Activated CD8-positive, alpha-beta T cell treated with anti-CD3 and anti-CD28 coated beads, Interleukin-2, amount 10 ng/mL, durations not matched to agents 7 days and 5 days (primary cell): ENCODE measurements at regions not wholly inside any gene's neighbourhood (a gene's known extent, or its start where the extent isn't known, plus 50 kb on each side); places are given as distances from the start of the nearest gene placed in this dataset.

Source experiments
- ATAC-seq: fragments of 150-1000 bp; cut with Tn5 transposase; one replicate; pipeline ENCODE4 v1.10.0; 2021; ENCODE audit warnings: moderate library complexity
- CTCF ChIA-PET: fragments of 350-600 bp; sonication (Branson Sonifier 250); formaldehyde crosslinking; loops from one replicate; lab custom pipeline; 2021; ENCODE audit warnings: antibody characterized with exemption; lab: Charles Lee
- POLR2A ChIA-PET: fragments of 350-600 bp; sonication (Branson Sonifier 250); formaldehyde crosslinking; loops from one replicate; lab custom pipeline; 2021; ENCODE audit warnings: antibody characterized with exemption; lab: Charles Lee
- DNase-seq: peaks from one replicate; pipeline ENCODE4 v3.0.0-alpha.2; 2020
- H3K27ac Mint-ChIP-seq: one replicate; pipeline ENCODE4 v1.8.0; 2021; ENCODE audit warnings: mild to moderate bottlenecking, mixed read lengths
- H3K27me3 Mint-ChIP-seq: one replicate; pipeline ENCODE4 v1.8.0; 2021; ENCODE audit warnings: low read depth, mixed read lengths
- H3K36me3 Mint-ChIP-seq: one replicate; pipeline ENCODE4 v1.8.0; 2021; ENCODE audit warnings: low read depth, mixed read lengths
- H3K4me1 Mint-ChIP-seq: one replicate; pipeline ENCODE4 v1.8.0; 2021; ENCODE audit warnings: low read depth, mixed read lengths
- H3K4me3 Mint-ChIP-seq: one replicate; pipeline ENCODE4 v1.8.0; 2021; ENCODE audit warnings: mild to moderate bottlenecking, mixed read lengths
- H3K9me3 Mint-ChIP-seq: one replicate; pipeline ENCODE4 v1.8.0; 2022; ENCODE audit warnings: mixed read lengths; ENCODE audit not compliant: insufficient read depth

DNA sequence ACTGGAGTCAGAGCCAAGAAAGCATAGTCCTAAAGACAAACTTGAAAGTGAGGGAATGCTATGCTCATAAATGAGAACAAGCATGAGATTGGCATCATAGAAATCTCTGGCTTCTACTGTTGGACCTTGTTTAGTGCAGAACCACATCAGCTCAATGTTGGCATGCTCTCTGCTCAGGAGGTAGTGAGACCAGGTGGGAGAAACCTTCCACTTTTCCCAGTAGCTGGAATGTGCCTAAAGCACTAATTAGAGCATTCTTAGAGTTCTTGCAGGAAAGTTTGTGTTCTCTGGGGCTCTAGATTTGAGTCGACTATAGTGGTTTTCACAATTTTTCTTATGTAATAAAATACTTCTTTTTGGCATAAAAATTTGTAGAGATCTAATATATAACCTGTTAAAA lies 159.7 kb upstream of the PRICKLE1 start:
- H3K27me3 Mint-ChIP-seq, result no peaks in the 10 kb centered on the region
- H3K4me3 Mint-ChIP-seq, result no peak overlapping the region
- no peaks in the 10 kb centered on the region for H3K9me3 Mint-ChIP-seq
- ChIA-PET POLR2A (no interaction called here), CTCF (no interaction called here)
- no peak overlapping the region for H3K27ac Mint-ChIP-seq
- no peaks in the 10 kb centered on the region for H3K4me1 Mint-ChIP-seq
- H3K36me3 Mint-ChIP-seq, result no peaks in the 10 kb centered on the region
- ATAC-seq (no peak), DNase-seq (no peak)

DNA sequence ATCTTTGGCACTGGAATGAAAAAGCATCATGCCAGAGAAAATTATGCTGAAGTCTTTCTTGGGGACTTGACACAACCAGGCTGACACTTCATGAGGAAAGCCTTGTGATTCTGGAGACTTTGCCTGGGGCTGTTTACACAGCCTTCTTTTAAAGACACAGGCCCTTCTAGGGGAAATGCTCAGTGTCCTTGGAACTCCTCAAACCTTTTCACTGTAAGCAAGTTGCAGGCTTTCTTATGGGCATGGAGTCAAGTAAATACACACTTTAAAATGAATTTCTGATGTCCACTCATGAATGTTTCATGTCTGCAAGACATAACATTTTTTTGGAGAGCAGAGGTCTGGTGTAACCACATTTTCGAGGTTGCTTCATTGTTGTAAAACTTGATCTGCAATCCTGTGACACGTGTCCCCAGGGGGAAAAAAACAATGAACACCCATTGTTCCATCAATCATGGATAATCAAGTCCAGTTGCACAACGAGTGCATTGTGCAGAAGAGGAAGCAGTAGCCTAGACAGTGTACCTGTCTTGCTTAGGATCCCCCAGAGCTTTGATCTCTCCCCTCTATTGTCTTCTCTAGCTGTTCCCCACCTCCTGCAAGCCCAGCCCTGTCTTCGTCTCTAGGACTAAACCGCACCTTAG lies 155.1 kb upstream of the PRICKLE1 start:
- DNase-seq (no peak), ATAC-seq (no peak)
- Mint-ChIP-seq H3K36me3 (no peaks in the 10 kb centered on the region), H3K9me3 (no peaks in the 10 kb centered on the region), H3K27me3 (no peaks in the 10 kb centered on the region), H3K27ac (no peak overlapping the region), H3K4me3 (no peak overlapping the region), H3K4me1 (no peaks in the 10 kb centered on the region)
- POLR2A ChIA-PET, result no interaction called here
- CTCF ChIA-PET, result no interaction called here

DNA sequence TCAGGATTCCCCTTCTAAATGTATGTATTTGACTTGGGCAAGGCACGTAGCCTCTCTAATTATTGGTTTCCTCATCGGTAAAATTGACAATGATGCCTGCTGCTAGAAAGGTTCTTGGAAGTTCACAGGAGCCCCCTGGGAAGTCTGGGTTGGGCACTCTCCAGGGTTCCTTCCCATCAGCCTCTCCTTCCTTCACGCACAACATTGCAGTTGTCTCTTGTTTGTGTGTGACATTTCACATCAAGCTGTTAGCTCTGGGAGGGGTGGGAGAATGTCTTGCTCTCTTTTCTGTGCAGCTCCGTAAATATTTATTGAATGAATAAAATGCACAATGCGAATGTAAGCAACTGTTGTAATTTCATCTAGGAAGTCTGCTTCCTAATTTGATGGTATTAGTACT lies 153.2 kb upstream of the PRICKLE1 start:
- ChIA-PET CTCF (no interaction called here), POLR2A (no interaction called here)
- no peaks in the 10 kb centered on the region for H3K4me1 Mint-ChIP-seq
- H3K36me3 Mint-ChIP-seq, result no peaks in the 10 kb centered on the region
- H3K27ac Mint-ChIP-seq, result no peak overlapping the region
- H3K27me3 Mint-ChIP-seq, result no peaks in the 10 kb centered on the region
- no peaks in the 10 kb centered on the region for H3K9me3 Mint-ChIP-seq
- DNase-seq (no peak), ATAC-seq (no peak)
- H3K4me3 Mint-ChIP-seq, result no peak overlapping the region

DNA sequence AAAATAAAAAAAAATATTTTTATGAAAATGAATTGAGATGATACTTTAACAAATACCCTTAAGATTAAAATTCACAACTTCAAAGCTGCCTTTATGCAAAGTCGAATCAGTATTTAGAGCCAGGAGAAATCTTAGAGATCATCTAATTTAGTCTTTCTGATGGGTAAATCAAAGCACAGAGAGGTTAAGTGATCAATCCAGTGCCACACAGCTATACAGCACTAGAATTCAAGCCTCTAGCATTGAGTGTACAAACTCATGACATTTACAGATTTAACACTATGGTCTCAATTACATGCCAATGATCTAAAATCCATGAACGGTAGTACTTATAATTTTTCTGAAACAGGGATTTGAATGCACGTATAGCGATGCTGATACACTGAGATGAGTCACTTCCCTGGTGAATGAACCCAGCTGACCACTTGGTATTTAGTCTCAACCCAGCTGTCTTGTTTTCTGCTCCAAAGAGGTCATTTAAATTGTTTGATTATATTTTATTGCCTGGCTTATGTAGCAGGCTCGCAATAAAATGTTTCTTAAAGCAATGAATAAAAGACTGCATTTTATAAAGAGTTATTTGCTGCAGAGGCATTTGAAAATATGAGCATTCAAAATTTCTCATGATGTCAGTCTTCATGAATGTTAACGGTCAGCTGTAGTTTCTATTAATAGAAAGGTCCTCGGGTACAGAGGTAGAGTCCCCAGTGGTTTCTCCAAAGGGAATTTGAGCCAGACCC lies 152.4 kb upstream of the PRICKLE1 start:
- H3K36me3 Mint-ChIP-seq, result no peaks in the 10 kb centered on the region
- no peaks in the 10 kb centered on the region for H3K9me3 Mint-ChIP-seq
- ChIA-PET POLR2A (no interaction called here), CTCF (no interaction called here)
- H3K27ac Mint-ChIP-seq, result no peak overlapping the region
- H3K4me1 Mint-ChIP-seq, result no peaks in the 10 kb centered on the region
- no peaks in the 10 kb centered on the region for H3K27me3 Mint-ChIP-seq
- no peak overlapping the region for H3K4me3 Mint-ChIP-seq
- ATAC-seq, result no peak
- no peak for DNase-seq

DNA sequence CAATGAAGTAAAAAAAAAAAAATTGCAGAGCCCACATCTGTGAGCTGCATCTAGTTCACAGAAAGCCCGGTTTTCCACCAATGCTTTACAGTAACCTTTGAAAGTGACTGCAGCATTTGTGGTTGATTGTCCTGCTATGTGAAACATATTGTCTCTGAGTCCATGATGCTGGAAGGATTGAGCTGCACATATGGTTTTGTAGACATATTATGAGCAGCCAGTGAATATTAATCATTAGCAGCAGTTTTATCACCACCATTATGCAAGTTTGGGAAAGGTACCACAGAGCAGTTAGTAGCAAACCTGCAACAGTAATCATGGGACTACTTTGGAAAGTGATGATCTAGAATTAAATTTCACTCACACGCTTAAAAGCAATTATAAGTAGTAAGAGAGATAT lies 151.5 kb upstream of the PRICKLE1 start:
- Mint-ChIP-seq H3K4me3 (no peak overlapping the region), H3K27me3 (no peaks in the 10 kb centered on the region), H3K36me3 (no peaks in the 10 kb centered on the region), H3K4me1 (no peaks in the 10 kb centered on the region), H3K9me3 (no peaks in the 10 kb centered on the region), H3K27ac (no peak overlapping the region)
- DNase-seq (no peak), ATAC-seq (no peak)
- POLR2A ChIA-PET, result no interaction called here
- CTCF ChIA-PET, result no interaction called here

DNA sequence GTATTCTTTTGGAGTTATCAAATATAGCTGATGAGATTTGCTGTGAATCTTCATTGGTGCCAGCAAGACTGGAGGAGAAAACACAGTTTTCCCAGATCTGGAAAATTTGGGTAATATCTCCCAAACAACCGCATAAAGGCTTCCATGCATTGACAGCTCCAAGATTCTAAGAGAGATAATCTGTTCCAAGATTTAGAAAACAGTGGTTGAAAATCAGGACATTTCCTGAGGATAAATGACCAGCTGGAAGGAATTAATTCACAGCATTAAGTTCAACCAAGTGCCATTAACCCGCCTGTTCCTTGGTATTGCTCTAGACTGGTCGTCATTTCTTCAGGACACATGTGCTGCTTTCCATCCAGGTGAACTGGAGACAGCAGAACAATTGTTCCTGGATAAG lies 147.9 kb upstream of the PRICKLE1 start:
- ChIA-PET CTCF (no interaction called here), POLR2A (no interaction called here)
- Mint-ChIP-seq H3K4me3 (no peak overlapping the region), H3K9me3 (no peaks in the 10 kb centered on the region), H3K27me3 (no peaks in the 10 kb centered on the region), H3K27ac (no peak overlapping the region), H3K36me3 (no peaks in the 10 kb centered on the region), H3K4me1 (no peaks in the 10 kb centered on the region)
- ATAC-seq (no peak), DNase-seq (no peak)

DNA sequence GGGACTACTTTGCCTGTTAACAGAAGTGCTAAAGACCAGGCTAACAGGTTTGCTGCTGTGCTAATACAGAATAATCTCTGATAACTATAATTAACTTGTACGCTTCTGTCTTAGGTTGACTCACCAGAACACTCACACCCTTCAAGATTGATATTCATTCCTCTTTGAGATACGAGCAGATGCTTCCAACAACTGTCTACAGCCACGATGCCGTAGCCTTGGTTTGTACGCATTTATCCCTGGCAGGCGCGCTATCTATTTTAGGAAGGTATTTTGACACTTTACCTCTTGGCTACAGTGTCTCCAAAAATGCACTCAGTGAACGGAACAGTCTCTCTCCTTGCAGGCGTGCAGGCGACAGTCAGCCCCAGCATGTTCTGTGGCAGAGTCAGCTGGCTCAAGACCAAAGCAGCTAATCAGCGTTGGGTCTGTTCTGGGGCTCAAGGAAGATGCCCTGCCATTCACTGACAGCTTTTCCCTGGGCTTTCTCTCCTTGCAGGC lies 146.4 kb upstream of the PRICKLE1 start:
- no peaks in the 10 kb centered on the region for H3K9me3 Mint-ChIP-seq
- DNase-seq, result no peak
- ATAC-seq, result no peak
- no peaks in the 10 kb centered on the region for H3K27me3 Mint-ChIP-seq
- no peaks in the 10 kb centered on the region for H3K36me3 Mint-ChIP-seq
- no peak overlapping the region for H3K27ac Mint-ChIP-seq
- H3K4me1 Mint-ChIP-seq, result no peaks in the 10 kb centered on the region
- CTCF ChIA-PET, result no interaction called here
- POLR2A ChIA-PET, result no interaction called here
- no peak overlapping the region for H3K4me3 Mint-ChIP-seq

DNA sequence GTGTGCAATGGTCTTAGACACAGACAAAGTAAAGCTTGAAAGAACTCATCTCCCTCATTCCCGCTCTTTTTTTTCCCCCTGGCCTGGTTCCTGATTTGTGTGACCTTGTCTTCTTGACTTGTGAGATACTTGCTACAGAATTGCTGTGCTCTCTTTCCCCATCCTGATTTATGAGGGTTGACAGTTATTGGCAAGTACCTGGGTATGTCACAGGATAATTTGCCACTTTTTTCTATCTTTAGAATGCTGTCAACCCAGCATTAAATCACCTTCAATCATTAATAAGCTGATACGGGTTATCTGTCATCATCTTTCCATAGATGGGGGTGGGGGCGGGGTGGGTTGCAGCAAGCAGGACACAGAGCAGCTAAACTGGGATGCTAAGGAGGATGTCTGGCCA lies 144.4 kb upstream of the PRICKLE1 start:
- ChIA-PET CTCF (no interaction called here), POLR2A (no interaction called here)
- no peaks in the 10 kb centered on the region for H3K4me1 Mint-ChIP-seq
- ATAC-seq (no peak), DNase-seq (no peak)
- no peak overlapping the region for H3K27ac Mint-ChIP-seq
- no peaks in the 10 kb centered on the region for H3K27me3 Mint-ChIP-seq
- H3K9me3 Mint-ChIP-seq, result no peaks in the 10 kb centered on the region
- no peak overlapping the region for H3K4me3 Mint-ChIP-seq
- no peaks in the 10 kb centered on the region for H3K36me3 Mint-ChIP-seq

DNA sequence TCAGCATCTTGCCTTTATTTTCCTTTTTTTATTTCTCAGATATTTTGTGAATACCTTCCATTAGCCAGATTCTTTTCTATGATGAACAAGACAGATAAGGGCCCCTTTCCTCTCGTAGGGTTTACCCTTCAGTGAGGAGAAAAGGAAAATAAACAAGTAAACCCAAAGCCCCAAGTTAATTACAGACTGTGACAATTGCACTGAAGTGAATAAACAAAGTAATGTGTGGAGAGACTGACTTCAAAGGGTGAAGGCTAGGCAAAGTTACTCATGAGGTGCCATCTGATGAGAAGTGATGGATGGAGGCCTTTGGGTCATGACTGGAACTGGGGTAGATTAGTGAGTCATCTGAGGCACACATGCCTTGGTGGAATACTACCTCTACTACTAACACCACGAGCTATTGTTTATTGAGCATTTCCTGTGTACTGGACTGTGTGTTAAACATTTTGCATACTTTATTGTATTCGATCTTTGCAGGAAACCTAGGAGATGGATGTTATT lies 143.4 kb upstream of the PRICKLE1 start:
- Mint-ChIP-seq H3K36me3 (no peaks in the 10 kb centered on the region), H3K9me3 (no peaks in the 10 kb centered on the region), H3K27me3 (no peaks in the 10 kb centered on the region), H3K27ac (no peak overlapping the region), H3K4me3 (no peak overlapping the region), H3K4me1 (no peaks in the 10 kb centered on the region)
- POLR2A ChIA-PET, result no interaction called here
- DNase-seq (no peak), ATAC-seq (no peak)
- CTCF ChIA-PET, result no interaction called here

DNA sequence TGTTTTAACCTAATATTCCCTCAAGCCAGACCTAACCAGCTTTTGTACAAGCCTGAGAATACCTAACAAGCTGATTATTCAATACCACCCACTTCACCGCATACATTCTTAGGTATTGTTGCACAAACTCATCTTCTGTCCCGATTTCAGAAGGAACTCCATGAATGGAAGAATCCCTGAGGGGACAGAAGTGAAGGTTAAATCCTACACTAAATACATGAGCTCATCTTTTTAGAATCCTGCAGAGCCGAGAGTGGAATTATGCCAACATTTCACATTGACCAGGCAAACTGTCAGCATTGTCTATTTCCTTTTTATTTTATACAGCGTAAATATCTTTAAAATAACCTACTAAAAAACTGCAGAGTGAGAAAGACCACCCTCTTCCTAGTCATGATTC lies 140.7 kb upstream of the PRICKLE1 start:
- H3K4me1 Mint-ChIP-seq, result no peaks in the 10 kb centered on the region
- no peak overlapping the region for H3K27ac Mint-ChIP-seq
- ATAC-seq (no peak), DNase-seq (no peak)
- no peaks in the 10 kb centered on the region for H3K27me3 Mint-ChIP-seq
- H3K36me3 Mint-ChIP-seq, result no peaks in the 10 kb centered on the region
- ChIA-PET POLR2A (no interaction called here), CTCF (no interaction called here)
- no peaks in the 10 kb centered on the region for H3K9me3 Mint-ChIP-seq
- no peak overlapping the region for H3K4me3 Mint-ChIP-seq

DNA sequence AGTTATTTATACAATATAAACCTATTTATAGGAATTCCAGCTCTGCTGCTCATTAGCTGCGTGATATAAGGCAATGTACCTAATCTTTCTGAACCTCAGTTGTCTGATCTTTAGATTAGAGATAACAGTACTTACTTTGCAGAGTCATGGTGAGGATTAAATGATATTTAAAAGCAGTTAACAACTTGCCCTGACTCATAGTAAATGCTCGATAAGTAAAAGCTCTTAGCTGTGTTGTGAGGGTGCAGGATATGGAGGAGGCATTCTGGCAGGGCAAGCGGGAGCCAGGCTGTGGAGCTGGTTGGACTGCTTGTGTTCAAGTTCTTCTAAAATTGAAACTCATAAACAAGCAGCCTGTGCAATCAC lies 140.0 kb upstream of the PRICKLE1 start:
- Mint-ChIP-seq H3K36me3 (no peaks in the 10 kb centered on the region), H3K4me3 (no peak overlapping the region), H3K9me3 (no peaks in the 10 kb centered on the region), H3K27me3 (no peaks in the 10 kb centered on the region), H3K4me1 (no peaks in the 10 kb centered on the region), H3K27ac (no peak overlapping the region)
- POLR2A ChIA-PET, result no interaction called here
- CTCF ChIA-PET, result no interaction called here
- ATAC-seq, result no peak
- no peak for DNase-seq

DNA sequence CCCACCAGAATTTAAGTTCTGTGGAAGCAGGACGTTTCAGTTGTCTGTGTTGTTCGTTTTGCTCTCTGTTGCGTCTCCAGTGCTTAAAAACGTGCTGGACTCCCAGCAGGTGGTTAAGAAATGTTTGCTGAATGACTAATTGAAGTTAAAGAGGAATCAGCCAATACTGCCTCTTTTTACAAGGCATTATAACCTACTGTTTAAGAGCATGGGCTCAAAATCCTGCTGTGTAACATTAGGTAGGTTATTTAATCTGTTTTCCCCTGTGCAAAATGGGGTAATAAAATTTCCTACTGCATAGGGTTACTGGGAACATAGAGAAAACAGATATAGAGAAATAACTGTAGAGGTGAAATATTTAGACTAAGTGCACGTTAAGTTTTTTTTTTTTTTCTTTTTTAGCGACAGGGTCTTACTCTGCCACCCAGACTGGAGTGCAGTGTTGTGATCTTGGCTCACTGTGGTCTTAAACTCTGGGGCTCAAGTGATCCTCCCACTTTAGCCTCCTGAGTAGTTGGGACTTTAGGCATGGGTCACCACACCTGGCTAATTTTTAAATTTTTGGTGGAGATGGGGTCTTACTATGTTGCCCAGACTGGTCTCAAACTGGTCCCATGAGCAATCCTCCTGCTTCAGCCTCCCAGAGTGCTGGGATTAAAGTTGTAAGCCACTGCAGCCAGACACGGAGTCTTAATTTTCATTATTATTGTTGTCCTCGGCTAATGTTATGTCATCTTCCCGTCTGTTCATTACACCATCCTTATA lies 139.4 kb upstream of the PRICKLE1 start:
- no peaks in the 10 kb centered on the region for H3K4me1 Mint-ChIP-seq
- H3K27ac Mint-ChIP-seq, result no peak overlapping the region
- POLR2A ChIA-PET, result no interaction called here
- H3K36me3 Mint-ChIP-seq, result no peaks in the 10 kb centered on the region
- H3K9me3 Mint-ChIP-seq, result no peaks in the 10 kb centered on the region
- ATAC-seq, result no peak
- DNase-seq, result no peak
- CTCF ChIA-PET, result no interaction called here
- no peak overlapping the region for H3K4me3 Mint-ChIP-seq
- H3K27me3 Mint-ChIP-seq, result no peaks in the 10 kb centered on the region
